Nephron progenitor cell (in vitro differentiated cells): ENCODE measurements at regions not wholly inside any gene's neighbourhood (a gene's known extent, or its start where the extent isn't known, plus 50 kb on each side); places are given as distances from the start of the nearest gene placed in this dataset.
A peak's percentile ranks its signal among the peaks of the same experiment; 100 is the strongest.

Source experiments
- DNase-seq: peaks from one replicate; pipeline ENCODE4 v3.0.0; 2021
- H3K27ac Mint-ChIP-seq: 2 replicates; pipeline ENCODE4 v1.8.0; 2021; ENCODE audit warnings: mild to moderate bottlenecking, moderate library complexity, mixed read lengths
- H3K27me3 Mint-ChIP-seq: 2 replicates; pipeline ENCODE4 v1.8.0; 2021; ENCODE audit warnings: mild to moderate bottlenecking, low read depth, mixed read lengths; ENCODE audit not compliant: poor library complexity
- H3K36me3 Mint-ChIP-seq: 2 replicates; pipeline ENCODE4 v1.8.0; 2021; ENCODE audit warnings: low read depth, mixed read lengths
- H3K4me1 Mint-ChIP-seq: 2 replicates; pipeline ENCODE4 v1.8.0; 2021; ENCODE audit warnings: mixed read lengths
- H3K4me3 Mint-ChIP-seq: 2 replicates; pipeline ENCODE4 v1.8.0; 2021; ENCODE audit warnings: mild to moderate bottlenecking, moderate library complexity, mixed read lengths
- H3K9me3 Mint-ChIP-seq: 2 replicates; pipeline ENCODE4 v1.8.0; 2021; ENCODE audit warnings: mild to moderate bottlenecking, moderate library complexity, mixed read lengths
- CTCF ChIP-seq: fragments of 200-600 bp; sonication (generic); IDR thresholded peaks from 2 replicates; pipeline ENCODE4 v1.5.0; 2021; ENCODE audit warnings: antibody characterized with exemption

- H3K27me3 Mint-ChIP-seq, result peaks cover 10% of the 10 kb centered on the region
- DNase-seq, result no peak
- H3K9me3 Mint-ChIP-seq, result peaks cover 5% of the 10 kb centered on the region
- H3K4me3 Mint-ChIP-seq, result no peak overlapping the region
- H3K27ac Mint-ChIP-seq, result no peak overlapping the region
- H3K36me3 Mint-ChIP-seq, result no peaks in the 10 kb centered on the region
- TF ChIP-seq CTCF, result no peak
- peaks cover 13% of the 10 kb centered on the region for H3K4me1 Mint-ChIP-seq
Observed at GRCh38 chr9:87350915-87351314, 146.8 kb upstream of the DAPK1 start.

GRCh38 chr9:87353301-87353700 lies 144.4 kb upstream of the DAPK1 start:
- H3K36me3 Mint-ChIP-seq, result no peaks in the 10 kb centered on the region
- peaks cover 10% of the 10 kb centered on the region for H3K27me3 Mint-ChIP-seq
- no peak overlapping the region for H3K4me3 Mint-ChIP-seq
- DNase-seq, result no peak
- no peak for TF ChIP-seq CTCF
- H3K4me1 Mint-ChIP-seq, result peaks cover 6% of the 10 kb centered on the region
- no peak overlapping the region for H3K27ac Mint-ChIP-seq
- H3K9me3 Mint-ChIP-seq, result peaks cover 15% of the 10 kb centered on the region

- H3K4me3 Mint-ChIP-seq, result no peak overlapping the region
- H3K27ac Mint-ChIP-seq, result no peak overlapping the region
- no peak for DNase-seq
- peaks cover 12% of the 10 kb centered on the region for H3K9me3 Mint-ChIP-seq
- H3K36me3 Mint-ChIP-seq, result no peaks in the 10 kb centered on the region
- TF ChIP-seq CTCF, result no peak
- H3K27me3 Mint-ChIP-seq, result peaks cover 10% of the 10 kb centered on the region
- H3K4me1 Mint-ChIP-seq, result peaks cover 6% of the 10 kb centered on the region
Observed at GRCh38 chr9:87354147-87354546, 143.5 kb upstream of the DAPK1 start.

GRCh38 chr9:87357600-87357999 lies 140.1 kb upstream of the DAPK1 start:
- no peak for DNase-seq
- Mint-ChIP-seq H3K27me3 (peaks cover 2% of the 10 kb centered on the region), H3K9me3 (peaks cover 20% of the 10 kb centered on the region), H3K4me1 (peaks cover 6% of the 10 kb centered on the region), H3K27ac (no peak overlapping the region), H3K36me3 (no peaks in the 10 kb centered on the region), H3K4me3 (no peak overlapping the region)
- TF ChIP-seq CTCF, result no peak

- no peak for DNase-seq
- H3K27ac Mint-ChIP-seq, result no peak overlapping the region
- no peaks in the 10 kb centered on the region for H3K27me3 Mint-ChIP-seq
- TF ChIP-seq CTCF, result no peak
- no peak overlapping the region for H3K4me3 Mint-ChIP-seq
- peaks cover 35% of the 10 kb centered on the region for H3K9me3 Mint-ChIP-seq
- H3K4me1 Mint-ChIP-seq, result peaks cover 2% of the 10 kb centered on the region
- H3K36me3 Mint-ChIP-seq, result no peaks in the 10 kb centered on the region
Observed at GRCh38 chr9:87359264-87359663, 138.4 kb upstream of the DAPK1 start.

GRCh38 chr9:87359958-87360601 lies 137.6 kb upstream of the DAPK1 start:
- Mint-ChIP-seq H3K27ac (peak overlapping the region; percentile 13), H3K4me3 (no peak overlapping the region), H3K27me3 (no peaks in the 10 kb centered on the region), H3K9me3 (peaks cover 43% of the 10 kb centered on the region), H3K4me1 (no peaks in the 10 kb centered on the region), H3K36me3 (no peaks in the 10 kb centered on the region)
- no peak for DNase-seq
- TF ChIP-seq CTCF, result no peak
